ENCODE measurements at regions not wholly inside any gene's neighbourhood (a gene's known extent, or its start where the extent isn't known, plus 50 kb on each side); places are given as distances from the start of the nearest gene placed in this dataset.
"Not testable (repeated sequence)": the region's sequence is repeated elsewhere in the genome, so short reads cannot be mapped to it uniquely, and the experiment has no call there.

GRCh38 chr10:9951481-9952257, 1066.0 kb upstream of the CELF2 start:
- TF ChIP-seq EGR1 (IDR thresholded peaks at IDR 0.05; ENCODE audit: low read depth in 2 of 2): no peak
- TF ChIP-seq RXRA (IDR thresholded peaks at IDR 0.05): no peak
- TF ChIP-seq HNF4G (IDR thresholded peaks at IDR 0.05): no peak
- no peak for TF ChIP-seq REST (IDR thresholded peaks at IDR 0.05)
- TF ChIP-seq JUND (IDR thresholded peaks at IDR 0.05): no peak
- TF ChIP-seq NR2F2 (IDR thresholded peaks at IDR 0.05): no peak
- TF ChIP-seq RAD21 (IDR thresholded peaks at IDR 0.05): no peak
- H3K9ac ChIP-seq (ENCODE audit: low read depth in 1 of 2, low read length in 2 of 2): no peak overlapping the region
- H3K36me3 ChIP-seq (ENCODE audit: control insufficient read depth in 4 of 4, insufficient read depth in 3 of 4, low read depth in 1 of 4, low read length in 3 of 4): no peaks in the 10 kb centered on the region
- no peaks in the 10 kb centered on the region for H3K9me3 ChIP-seq (ENCODE audit: control insufficient read depth in 4 of 4, low read length in 3 of 4)
- no peak overlapping the region for H3K4me3 ChIP-seq (ENCODE audit: low read depth in 1 of 3, low read length in 3 of 3)
- no peaks in the 10 kb centered on the region for H3K4me1 ChIP-seq (ENCODE audit: control insufficient read depth in 4 of 4, insufficient read depth in 4 of 4, low read length in 3 of 4)
- H3K27me3 ChIP-seq (ENCODE audit: control insufficient read depth in 4 of 4, insufficient read depth in 4 of 4, low read length in 3 of 4): no peaks in the 10 kb centered on the region
- 75% methylated on average over 1 of the region's 1 CpG for WGBS
- no peak for DNase-seq (ENCODE audit: low spot score)
- no peak overlapping the region for H3K27ac ChIP-seq (ENCODE audit: low read depth in 1 of 2, low read length in 2 of 2)

- TF ChIP-seq GABPA (IDR thresholded peaks at IDR 0.05 in 1 of 2, conservative IDR thresholded peaks at IDR 0.05 in 1 of 2): no peak
- TF ChIP-seq CTCF (IDR thresholded peaks at IDR 0.05; ENCODE audit: low read depth, low read length, missing input control): no peak
- no peak for TF ChIP-seq SP1 (IDR thresholded peaks at IDR 0.05)
- no peak for TF ChIP-seq RXRA (IDR thresholded peaks at IDR 0.05)
- no peak for TF ChIP-seq TAF1 (conservative IDR thresholded peaks at IDR 0.05)
- no peak for DNase-seq (ENCODE audit: low spot score)
- no peaks in the 10 kb centered on the region for H3K9me3 ChIP-seq (ENCODE audit: control insufficient read depth in 4 of 4, low read length in 3 of 4)
- H3K4me3 ChIP-seq (ENCODE audit: low read depth in 1 of 3, low read length in 3 of 3): no peak overlapping the region
- H3K9ac ChIP-seq (ENCODE audit: low read depth in 1 of 2, low read length in 2 of 2): no peak overlapping the region
- H3K36me3 ChIP-seq (ENCODE audit: control insufficient read depth in 4 of 4, insufficient read depth in 3 of 4, low read depth in 1 of 4, low read length in 3 of 4): no peaks in the 10 kb centered on the region
- no peaks in the 10 kb centered on the region for H3K4me1 ChIP-seq (ENCODE audit: control insufficient read depth in 4 of 4, insufficient read depth in 4 of 4, low read length in 3 of 4)
- no peak overlapping the region for H3K27ac ChIP-seq (ENCODE audit: low read depth in 1 of 2, low read length in 2 of 2)
- no peaks in the 10 kb centered on the region for H3K27me3 ChIP-seq (ENCODE audit: control insufficient read depth in 4 of 4, insufficient read depth in 4 of 4, low read length in 3 of 4)
- WGBS: 75% methylated on average over 1 of the region's 1 CpG
Measured at GRCh38 chr10:9957351-9957750, 1060.3 kb upstream of the CELF2 start.

- not testable (repeated sequence) for H3K9ac ChIP-seq (ENCODE audit: low read depth in 1 of 2, low read length in 2 of 2); H3K36me3 ChIP-seq (ENCODE audit: control insufficient read depth in 4 of 4, insufficient read depth in 3 of 4, low read depth in 1 of 4, low read length in 3 of 4); H3K4me3 ChIP-seq (ENCODE audit: low read depth in 1 of 3, low read length in 3 of 3); DNase-seq (ENCODE audit: low spot score); H3K9me3 ChIP-seq (ENCODE audit: control insufficient read depth in 4 of 4, low read length in 3 of 4); H3K27me3 ChIP-seq (ENCODE audit: control insufficient read depth in 4 of 4, insufficient read depth in 4 of 4, low read length in 3 of 4); H3K4me1 ChIP-seq (ENCODE audit: control insufficient read depth in 4 of 4, insufficient read depth in 4 of 4, low read length in 3 of 4); H3K27ac ChIP-seq (ENCODE audit: low read depth in 1 of 2, low read length in 2 of 2)
- 36% methylated on average over 6 of the region's 6 CpGs for WGBS
Measured at GRCh38 chr10:9957876-9958275, 1059.8 kb upstream of the CELF2 start.
